ENCODE measurements at regions not wholly inside any gene's neighbourhood (a gene's known extent, or its start where the extent isn't known, plus 50 kb on each side); places are given as distances from the start of the nearest gene placed in this dataset.

DNA sequence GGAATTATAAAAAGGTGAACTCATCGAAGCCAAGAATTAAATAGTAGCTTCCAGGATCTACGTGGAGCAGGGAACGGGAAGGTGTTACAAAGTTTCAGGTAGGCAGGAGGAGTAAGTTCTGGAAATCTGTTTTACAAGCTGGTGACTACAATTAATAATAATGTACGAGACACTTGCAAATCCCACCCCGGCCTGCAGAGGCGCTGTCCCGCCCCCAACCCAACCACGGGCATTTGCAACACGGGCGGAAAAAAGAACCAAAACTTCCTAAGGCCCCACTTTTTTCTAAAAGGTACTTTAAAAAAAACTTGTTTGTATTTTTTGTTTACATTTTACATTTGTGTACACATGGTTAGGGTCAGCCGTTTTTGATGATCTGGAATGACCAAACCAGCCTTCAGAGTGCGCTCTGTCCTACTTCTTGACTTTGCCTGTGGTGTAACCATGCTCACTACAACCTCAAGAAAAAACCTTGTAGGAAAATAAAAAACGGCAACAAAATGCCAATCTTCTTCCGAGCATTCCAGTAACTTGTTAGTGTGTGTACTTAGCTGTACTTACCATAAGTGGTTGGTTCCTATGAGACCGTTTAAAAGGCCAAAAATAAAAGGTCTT lies 449.6 kb upstream of the B3GAT1 start:
- H3K4me3 ChIP-seq (ENCODE audit: severe bottlenecking), result no peak overlapping the region
- no peaks in the 10 kb centered on the region for H3K36me3 ChIP-seq (ENCODE audit: low read depth)
- no peaks in the 10 kb centered on the region for H3K9me3 ChIP-seq (ENCODE audit: severe bottlenecking)
- H3K4me1 ChIP-seq (ENCODE audit: insufficient read depth, poor library complexity, severe bottlenecking), result no peaks in the 10 kb centered on the region
- ATAC-seq (ENCODE audit: low read depth) (no peak), DNase-seq (ENCODE audit: low spot score) (no peak)
- TF ChIP-seq, protein P1, sequence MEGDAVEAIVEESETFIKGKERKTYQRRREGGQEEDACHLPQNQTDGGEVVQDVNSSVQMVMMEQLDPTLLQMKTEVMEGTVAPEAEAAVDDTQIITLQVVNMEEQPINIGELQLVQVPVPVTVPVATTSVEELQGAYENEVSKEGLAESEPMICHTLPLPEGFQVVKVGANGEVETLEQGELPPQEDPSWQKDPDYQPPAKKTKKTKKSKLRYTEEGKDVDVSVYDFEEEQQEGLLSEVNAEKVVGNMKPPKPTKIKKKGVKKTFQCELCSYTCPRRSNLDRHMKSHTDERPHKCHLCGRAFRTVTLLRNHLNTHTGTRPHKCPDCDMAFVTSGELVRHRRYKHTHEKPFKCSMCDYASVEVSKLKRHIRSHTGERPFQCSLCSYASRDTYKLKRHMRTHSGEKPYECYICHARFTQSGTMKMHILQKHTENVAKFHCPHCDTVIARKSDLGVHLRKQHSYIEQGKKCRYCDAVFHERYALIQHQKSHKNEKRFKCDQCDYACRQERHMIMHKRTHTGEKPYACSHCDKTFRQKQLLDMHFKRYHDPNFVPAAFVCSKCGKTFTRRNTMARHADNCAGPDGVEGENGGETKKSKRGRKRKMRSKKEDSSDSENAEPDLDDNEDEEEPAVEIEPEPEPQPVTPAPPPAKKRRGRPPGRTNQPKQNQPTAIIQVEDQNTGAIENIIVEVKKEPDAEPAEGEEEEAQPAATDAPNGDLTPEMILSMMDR (IDR thresholded peaks at IDR 0.05; ENCODE audit: poor library complexity, severe bottlenecking), result peak; percentile 34
- no peak overlapping the region for H3K27ac ChIP-seq (ENCODE audit: poor library complexity, severe bottlenecking)
- peaks cover 13% of the 10 kb centered on the region for H3K27me3 ChIP-seq (ENCODE audit: insufficient read depth, poor library complexity, severe bottlenecking)

DNA sequence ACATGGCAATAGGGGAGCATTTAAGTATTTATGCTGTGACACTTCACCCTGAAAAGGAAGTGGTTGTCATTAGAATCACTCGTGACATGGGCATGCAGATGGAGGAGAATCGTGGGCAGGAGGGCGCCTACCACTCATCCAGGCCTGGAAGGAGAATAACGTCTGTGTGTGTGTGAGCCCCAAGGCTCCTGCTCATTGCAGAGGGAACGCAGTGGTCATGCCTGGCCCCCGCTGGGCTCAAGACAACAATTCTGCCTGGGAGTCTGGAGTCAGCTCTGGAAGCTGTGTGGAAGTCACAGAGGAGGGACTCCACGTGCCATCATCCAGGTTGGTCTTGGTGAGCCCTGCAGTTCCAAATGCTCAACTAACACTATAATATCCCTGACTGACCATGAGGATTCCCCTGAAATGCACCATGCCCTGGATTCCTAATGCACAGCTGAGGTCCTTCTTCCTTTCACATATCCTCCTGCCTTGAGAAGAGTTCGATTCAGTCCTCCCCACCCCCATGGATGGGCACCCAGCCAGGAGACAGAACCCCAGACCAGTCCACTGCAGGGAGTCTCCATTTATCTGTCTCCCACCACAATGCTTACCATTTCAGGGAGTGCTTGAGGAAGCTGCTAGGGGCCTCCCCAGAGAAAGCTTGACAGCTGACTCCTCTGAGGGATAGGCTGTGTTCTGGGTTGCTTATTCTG lies 446.9 kb upstream of the B3GAT1 start:
- Histone ChIP-seq H3K27ac (ENCODE audit: poor library complexity, severe bottlenecking) (no peak overlapping the region), H3K27me3 (ENCODE audit: insufficient read depth, poor library complexity, severe bottlenecking) (peaks cover 13% of the 10 kb centered on the region), H3K4me1 (ENCODE audit: insufficient read depth, poor library complexity, severe bottlenecking) (no peaks in the 10 kb centered on the region), H3K4me3 (ENCODE audit: severe bottlenecking) (no peak overlapping the region), H3K9me3 (ENCODE audit: severe bottlenecking) (no peaks in the 10 kb centered on the region), H3K36me3 (ENCODE audit: low read depth) (no peaks in the 10 kb centered on the region)
- no peak for ATAC-seq (ENCODE audit: low read depth)
- TF ChIP-seq, protein P1 (IDR thresholded peaks at IDR 0.05; ENCODE audit: poor library complexity, severe bottlenecking), result no peak
- DNase-seq (ENCODE audit: low spot score), result no peak

DNA sequence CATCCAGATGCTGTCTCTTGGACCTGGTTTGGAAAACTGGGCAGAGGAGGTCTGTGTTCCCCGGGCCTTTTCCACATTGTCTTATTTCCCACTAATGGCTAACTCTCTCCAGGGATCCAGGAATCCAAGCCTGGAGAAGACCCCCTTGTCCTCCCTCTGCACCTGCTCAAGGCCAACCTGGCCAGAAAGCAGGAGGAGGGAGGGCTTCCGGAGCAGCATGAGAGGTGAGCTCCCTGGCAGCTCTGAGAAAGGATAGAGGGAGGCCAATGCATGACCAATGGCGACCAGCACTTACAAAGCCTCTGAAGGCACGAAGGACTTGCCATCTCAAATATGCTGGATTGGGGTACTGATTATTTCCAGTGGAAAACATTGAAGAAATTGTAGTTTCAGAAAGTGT lies 445.0 kb upstream of the B3GAT1 start:
- no peak for DNase-seq (ENCODE audit: low spot score)
- Histone ChIP-seq H3K4me1 (ENCODE audit: insufficient read depth, poor library complexity, severe bottlenecking) (no peaks in the 10 kb centered on the region), H3K4me3 (ENCODE audit: severe bottlenecking) (no peak overlapping the region), H3K9me3 (ENCODE audit: severe bottlenecking) (no peaks in the 10 kb centered on the region), H3K27ac (ENCODE audit: poor library complexity, severe bottlenecking) (no peak overlapping the region), H3K27me3 (ENCODE audit: insufficient read depth, poor library complexity, severe bottlenecking) (peaks cover 8% of the 10 kb centered on the region), H3K36me3 (ENCODE audit: low read depth) (no peaks in the 10 kb centered on the region)
- ATAC-seq (ENCODE audit: low read depth), result no peak
- TF ChIP-seq, protein P1 (IDR thresholded peaks at IDR 0.05; ENCODE audit: poor library complexity, severe bottlenecking), result no peak

DNA sequence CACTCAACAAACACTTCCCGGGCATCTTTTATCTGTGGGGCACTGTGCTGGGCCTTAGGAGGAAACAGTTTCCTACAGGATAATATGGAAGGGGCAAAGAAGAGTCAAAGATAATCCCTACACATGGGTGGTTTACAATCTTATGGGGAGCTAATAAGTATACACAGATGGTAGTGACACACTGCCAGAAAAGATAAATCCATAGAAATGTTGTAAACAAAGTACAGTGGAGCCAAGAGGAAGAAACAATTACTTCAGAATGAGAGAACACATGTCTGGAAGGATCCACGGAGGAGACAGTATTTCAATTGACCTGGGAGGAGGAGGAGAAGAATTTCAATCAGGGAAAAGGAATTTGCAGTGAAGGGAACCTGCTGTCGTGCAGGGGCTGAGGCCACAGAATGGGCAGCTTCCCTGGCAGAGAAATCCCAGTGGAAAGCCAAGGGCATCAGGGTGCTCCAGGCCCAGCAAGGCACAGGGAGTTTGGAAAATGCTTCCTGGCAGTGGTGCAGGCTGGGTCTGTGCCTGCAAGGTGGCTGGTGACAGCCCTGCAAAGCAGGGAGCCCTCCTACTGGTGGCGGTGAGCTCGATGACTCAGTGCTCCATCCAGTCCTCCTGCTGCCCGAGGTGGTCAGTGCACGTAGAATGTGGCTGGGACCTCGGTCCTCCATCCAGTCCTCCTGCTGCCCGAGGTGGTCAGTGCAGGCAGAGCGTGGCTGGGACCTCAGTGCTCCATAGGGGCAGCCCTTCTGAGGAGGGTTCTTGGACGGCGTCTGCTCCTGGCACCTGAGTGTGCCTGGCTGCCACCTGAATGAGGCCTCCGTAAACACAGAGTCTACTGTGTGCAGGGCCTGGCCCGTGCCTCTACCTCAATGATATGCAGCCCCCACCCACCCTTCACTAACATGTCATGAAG lies 444.3 kb upstream of the B3GAT1 start:
- no peaks in the 10 kb centered on the region for H3K36me3 ChIP-seq (ENCODE audit: low read depth)
- no peak for DNase-seq (ENCODE audit: low spot score)
- no peak overlapping the region for H3K4me3 ChIP-seq (ENCODE audit: severe bottlenecking)
- TF ChIP-seq, protein P1 (IDR thresholded peaks at IDR 0.05; ENCODE audit: poor library complexity, severe bottlenecking), result no peak
- no peaks in the 10 kb centered on the region for H3K9me3 ChIP-seq (ENCODE audit: severe bottlenecking)
- no peak for ATAC-seq (ENCODE audit: low read depth)
- H3K4me1 ChIP-seq (ENCODE audit: insufficient read depth, poor library complexity, severe bottlenecking), result no peaks in the 10 kb centered on the region
- no peak overlapping the region for H3K27ac ChIP-seq (ENCODE audit: poor library complexity, severe bottlenecking)
- H3K27me3 ChIP-seq (ENCODE audit: insufficient read depth, poor library complexity, severe bottlenecking), result peaks cover 7% of the 10 kb centered on the region
